ENCODE measurements at regions not wholly inside any gene's neighbourhood (a gene's known extent, or its start where the extent isn't known, plus 50 kb on each side); places are given as distances from the start of the nearest gene placed in this dataset.
"Not testable (repeated sequence)": the region's sequence is repeated elsewhere in the genome, so short reads cannot be mapped to it uniquely, and the experiment has no call there.

DNA sequence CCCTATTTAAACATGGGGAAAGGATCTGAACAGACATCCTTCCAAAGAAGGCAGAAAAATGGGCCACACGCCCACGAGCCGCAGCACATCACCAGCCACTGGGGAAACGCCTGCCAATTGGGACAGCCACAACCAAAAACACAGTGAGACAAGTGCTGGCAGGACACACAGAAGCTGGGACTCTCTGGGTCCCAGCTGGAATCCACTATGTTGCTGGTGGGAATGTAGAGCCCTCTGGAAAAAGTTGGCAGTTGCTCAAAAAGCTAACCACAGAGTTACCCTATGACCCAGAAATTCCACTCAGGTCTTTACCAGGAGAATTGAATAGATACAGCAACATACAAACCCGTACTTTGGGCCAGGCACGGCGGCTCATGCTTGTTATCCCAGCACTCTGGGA, 5355.6 kb upstream of the TPTE start:
- TF ChIP-seq, protein P1, sequence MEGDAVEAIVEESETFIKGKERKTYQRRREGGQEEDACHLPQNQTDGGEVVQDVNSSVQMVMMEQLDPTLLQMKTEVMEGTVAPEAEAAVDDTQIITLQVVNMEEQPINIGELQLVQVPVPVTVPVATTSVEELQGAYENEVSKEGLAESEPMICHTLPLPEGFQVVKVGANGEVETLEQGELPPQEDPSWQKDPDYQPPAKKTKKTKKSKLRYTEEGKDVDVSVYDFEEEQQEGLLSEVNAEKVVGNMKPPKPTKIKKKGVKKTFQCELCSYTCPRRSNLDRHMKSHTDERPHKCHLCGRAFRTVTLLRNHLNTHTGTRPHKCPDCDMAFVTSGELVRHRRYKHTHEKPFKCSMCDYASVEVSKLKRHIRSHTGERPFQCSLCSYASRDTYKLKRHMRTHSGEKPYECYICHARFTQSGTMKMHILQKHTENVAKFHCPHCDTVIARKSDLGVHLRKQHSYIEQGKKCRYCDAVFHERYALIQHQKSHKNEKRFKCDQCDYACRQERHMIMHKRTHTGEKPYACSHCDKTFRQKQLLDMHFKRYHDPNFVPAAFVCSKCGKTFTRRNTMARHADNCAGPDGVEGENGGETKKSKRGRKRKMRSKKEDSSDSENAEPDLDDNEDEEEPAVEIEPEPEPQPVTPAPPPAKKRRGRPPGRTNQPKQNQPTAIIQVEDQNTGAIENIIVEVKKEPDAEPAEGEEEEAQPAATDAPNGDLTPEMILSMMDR (IDR thresholded peaks at IDR 0.05): not testable (repeated sequence)
- not testable (repeated sequence) for TF ChIP-seq POLR2A (IDR thresholded peaks at IDR 0.05)

Measured in lower leg skin (tissue), 3 donors.